ENCODE measurements at regions not wholly inside any gene's neighbourhood (a gene's known extent, or its start where the extent isn't known, plus 50 kb on each side); places are given as distances from the start of the nearest gene placed in this dataset.

GRCh38 chr4:74613266-74613665 is 168.3 kb downstream of the AREG start:
- no peak for DNase-seq (ENCODE audit: low read depth, low spot score)

- no peak for DNase-seq (ENCODE audit: low read depth, low spot score)
Observed at GRCh38 chr4:74615411-74615810, 170.5 kb downstream of the AREG start.

GRCh38 chr4:74618166-74618565 is 173.2 kb downstream of the AREG start:
- DNase-seq (ENCODE audit: low read depth, low spot score): no peak

- DNase-seq (ENCODE audit: low read depth, low spot score): no peak
Observed at GRCh38 chr4:74618659-74619058, 173.7 kb downstream of the AREG start.

GRCh38 chr4:74619931-74620702 is 174.2 kb downstream of the BTC start:
- no peak for DNase-seq (ENCODE audit: low read depth, low spot score)

GRCh38 chr4:74621616-74622015 is 172.7 kb downstream of the BTC start:
- DNase-seq (ENCODE audit: low read depth, low spot score): no peak

GRCh38 chr4:74623041-74623440 is 171.3 kb downstream of the BTC start:
- DNase-seq (ENCODE audit: low read depth, low spot score): no peak

- DNase-seq (ENCODE audit: low read depth, low spot score): peak; percentile 21
Observed at GRCh38 chr4:74624351-74625151, 169.8 kb downstream of the BTC start.

- DNase-seq (ENCODE audit: low read depth, low spot score): no peak
Observed at GRCh38 chr4:74625981-74626380, 168.3 kb downstream of the BTC start.

GRCh38 chr4:74627093-74627492 is 167.2 kb downstream of the BTC start:
- no peak for DNase-seq (ENCODE audit: low read depth, low spot score)

- DNase-seq (ENCODE audit: low read depth, low spot score): no peak
Observed at GRCh38 chr4:74627504-74627903, 166.8 kb downstream of the BTC start.

GRCh38 chr4:74628852-74629620 is 165.3 kb downstream of the BTC start:
- DNase-seq (ENCODE audit: low read depth, low spot score): no peak

GRCh38 chr4:74630551-74630950 is 163.8 kb downstream of the BTC start:
- no peak for DNase-seq (ENCODE audit: low read depth, low spot score)

GRCh38 chr4:74631338-74631737 is 163.0 kb downstream of the BTC start:
- no peak for DNase-seq (ENCODE audit: low read depth, low spot score)

- no peak for DNase-seq (ENCODE audit: low read depth, low spot score)
Observed at GRCh38 chr4:74631988-74632387, 162.3 kb downstream of the BTC start.

- DNase-seq (ENCODE audit: low read depth, low spot score): peak; percentile 80
Observed at GRCh38 chr4:74632634-74633033, 161.7 kb downstream of the BTC start.

- DNase-seq (ENCODE audit: low read depth, low spot score): no peak
Observed at GRCh38 chr4:74635074-74635473, 159.2 kb downstream of the BTC start.

GRCh38 chr4:74635490-74636123 is 158.7 kb downstream of the BTC start:
- DNase-seq (ENCODE audit: low read depth, low spot score): no peak

- DNase-seq (ENCODE audit: low read depth, low spot score): no peak
Observed at GRCh38 chr4:74638001-74638400, 156.3 kb downstream of the BTC start.

- DNase-seq (ENCODE audit: low read depth, low spot score): no peak
Observed at GRCh38 chr4:74638689-74639088, 155.6 kb downstream of the BTC start.

- DNase-seq (ENCODE audit: low read depth, low spot score): peak; percentile 52
Observed at GRCh38 chr4:74640111-74640903, 154.0 kb downstream of the BTC start.

Measured in brain pericyte (primary cell).